Middle frontal gyrus (tissue), 1 donor: ENCODE measurements at regions not wholly inside any gene's neighbourhood (a gene's known extent, or its start where the extent isn't known, plus 50 kb on each side); places are given as distances from the start of the nearest gene placed in this dataset.
"Not testable (repeated sequence)": the region's sequence is repeated elsewhere in the genome, so short reads cannot be mapped to it uniquely, and the experiment has no call there.

Experiments used
- DNase-seq: peaks from one replicate; pipeline ENCODE4 v3.0.0-alpha.2; 2015; ENCODE audit warnings: low spot score; ENCODE audit errors: extremely low spot score

GRCh38 chr2:207356567-207356966 lies 173.2 kb upstream of the CREB1 start:
- no peak for DNase-seq

DNA sequence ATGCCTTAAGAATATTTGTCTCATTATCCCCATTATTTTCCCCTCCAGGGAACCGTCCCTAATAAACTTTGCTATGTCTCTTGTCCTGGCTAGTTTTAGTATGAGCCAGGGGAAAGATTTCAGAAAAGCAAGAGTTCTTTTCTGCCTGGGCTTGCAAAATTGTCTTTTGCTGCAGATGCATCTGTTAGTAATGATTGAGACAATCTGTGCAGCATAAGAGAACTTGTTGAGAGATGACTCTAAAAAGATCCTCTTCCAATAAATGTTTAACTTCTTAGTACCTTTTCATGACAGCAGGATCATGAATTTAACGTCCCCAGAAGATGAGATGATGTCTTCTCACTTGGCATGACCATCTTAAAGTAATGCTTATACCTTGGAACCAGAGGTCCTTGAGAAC lies 172.5 kb upstream of the CREB1 start:
- DNase-seq = no peak

GRCh38 chr2:207362716-207363115 lies 167.0 kb upstream of the CREB1 start:
- no peak for DNase-seq

- no peak for DNase-seq
Measured at GRCh38 chr2:207363761-207364290, 165.9 kb upstream of the CREB1 start.

- DNase-seq = no peak
Measured at GRCh38 chr2:207370646-207371045, 159.1 kb upstream of the CREB1 start.

- no peak for DNase-seq
Measured at GRCh38 chr2:207371877-207372276, 157.9 kb upstream of the CREB1 start.

DNA sequence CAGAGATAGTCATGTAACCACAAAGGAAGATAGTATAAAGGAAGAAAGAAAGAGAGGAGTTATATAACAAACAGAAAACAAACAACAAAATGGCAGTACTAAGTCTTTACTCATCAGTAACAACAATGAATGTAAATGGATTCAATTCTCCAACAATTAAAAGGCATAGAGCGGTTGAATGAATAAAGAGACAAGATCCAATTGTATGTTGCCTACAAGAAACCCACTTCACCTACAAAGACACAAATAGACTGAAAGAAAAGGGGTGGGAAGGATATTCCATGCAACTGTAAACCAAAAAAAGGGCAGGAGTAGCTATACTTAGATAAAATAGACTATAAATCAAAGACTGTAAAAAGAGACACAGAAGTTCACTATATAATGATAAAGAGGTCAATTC lies 157.3 kb upstream of the CREB1 start:
- DNase-seq = no peak

DNA sequence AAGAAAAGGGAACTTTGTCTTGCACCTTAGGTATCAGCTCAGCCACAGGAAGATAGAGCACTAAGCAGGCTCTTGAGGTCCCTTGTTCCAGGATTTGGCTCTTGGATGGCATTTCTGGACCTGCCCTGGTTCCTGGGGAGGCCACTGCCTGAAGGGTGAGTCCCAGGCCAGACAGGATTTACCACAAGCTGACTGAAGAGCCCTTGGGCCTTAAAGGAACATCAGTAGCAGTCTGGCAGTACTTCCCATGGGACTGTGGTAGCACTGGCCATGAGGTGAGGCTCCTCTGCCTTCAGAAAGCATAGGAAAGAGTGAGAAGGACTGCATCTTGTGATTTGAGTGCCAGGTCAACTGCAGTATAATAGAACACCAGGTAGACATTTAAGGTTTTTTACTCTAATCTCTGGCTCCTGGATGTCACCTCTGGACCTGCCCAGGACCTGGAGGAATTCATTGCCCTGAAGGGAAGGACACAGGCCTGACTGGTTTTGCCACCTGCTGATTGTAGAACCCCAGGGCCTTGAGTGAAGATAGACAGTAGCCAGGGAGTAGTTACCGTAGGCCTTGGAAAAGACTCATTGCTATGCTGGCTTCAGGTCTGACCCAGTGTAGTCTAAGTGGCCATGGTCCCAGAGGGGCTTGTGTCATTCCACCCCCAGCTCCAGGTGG lies 154.4 kb upstream of the CREB1 start:
- DNase-seq = no peak

- not testable (repeated sequence) for DNase-seq
Measured at GRCh38 chr2:207378620-207379019, 151.1 kb upstream of the CREB1 start.

GRCh38 chr2:207385076-207385475 lies 144.7 kb upstream of the CREB1 start:
- no peak for DNase-seq

DNA sequence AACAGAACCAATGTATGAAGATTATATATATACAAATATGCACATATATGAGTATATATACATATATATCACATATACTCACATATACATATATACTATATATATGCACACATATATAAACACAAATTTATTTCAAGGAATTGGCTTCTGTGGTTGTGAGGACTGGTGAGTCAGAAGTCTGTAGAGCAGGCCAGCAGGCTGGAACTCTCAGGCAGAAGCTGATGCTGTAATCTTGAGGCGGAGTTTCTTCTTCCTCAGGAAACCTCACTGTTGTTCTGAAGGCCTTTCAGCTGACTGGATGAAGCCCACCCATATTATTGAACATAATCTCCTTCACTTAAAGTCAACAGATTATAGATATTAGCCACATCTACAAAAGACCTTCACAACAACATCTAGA lies 143.9 kb upstream of the CREB1 start:
- no peak for DNase-seq

- no peak for DNase-seq
Measured at GRCh38 chr2:207387001-207387571, 142.7 kb upstream of the CREB1 start.

DNA sequence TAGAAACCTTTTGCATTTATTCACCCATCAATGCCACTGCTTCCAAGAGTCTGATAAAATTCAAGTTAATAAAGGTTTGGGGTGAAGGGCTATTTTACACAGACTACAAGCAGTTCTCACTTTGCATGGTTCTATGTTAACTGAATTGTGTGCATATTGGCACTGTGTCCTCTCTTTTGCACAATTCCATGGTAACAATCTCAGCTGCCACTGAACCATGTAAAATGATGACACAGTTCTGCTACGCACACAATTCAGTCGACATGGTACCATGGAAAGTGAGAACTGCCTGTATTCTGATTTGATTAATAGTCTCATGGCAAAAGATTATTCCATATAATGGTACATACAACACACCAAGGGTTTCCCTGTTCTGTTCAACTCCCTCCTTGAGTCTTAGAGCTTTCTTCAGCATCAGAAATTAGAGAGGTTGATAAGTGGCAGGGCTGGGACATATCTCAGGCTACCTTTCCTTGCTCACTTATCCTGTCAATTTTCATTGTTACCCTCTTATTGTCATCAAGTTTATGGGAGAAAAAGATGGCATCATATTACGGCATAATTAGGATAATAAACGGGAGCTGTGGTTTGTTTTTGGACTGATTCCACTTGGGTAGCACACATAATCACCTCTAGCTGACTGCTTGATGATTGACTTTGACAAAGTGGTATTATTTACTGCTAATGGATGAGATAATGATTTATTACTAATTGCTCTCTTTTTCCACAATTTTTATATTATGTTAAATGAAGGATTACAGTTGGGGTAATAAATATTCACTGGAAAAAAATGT lies 139.3 kb upstream of the CREB1 start:
- no peak for DNase-seq

DNA sequence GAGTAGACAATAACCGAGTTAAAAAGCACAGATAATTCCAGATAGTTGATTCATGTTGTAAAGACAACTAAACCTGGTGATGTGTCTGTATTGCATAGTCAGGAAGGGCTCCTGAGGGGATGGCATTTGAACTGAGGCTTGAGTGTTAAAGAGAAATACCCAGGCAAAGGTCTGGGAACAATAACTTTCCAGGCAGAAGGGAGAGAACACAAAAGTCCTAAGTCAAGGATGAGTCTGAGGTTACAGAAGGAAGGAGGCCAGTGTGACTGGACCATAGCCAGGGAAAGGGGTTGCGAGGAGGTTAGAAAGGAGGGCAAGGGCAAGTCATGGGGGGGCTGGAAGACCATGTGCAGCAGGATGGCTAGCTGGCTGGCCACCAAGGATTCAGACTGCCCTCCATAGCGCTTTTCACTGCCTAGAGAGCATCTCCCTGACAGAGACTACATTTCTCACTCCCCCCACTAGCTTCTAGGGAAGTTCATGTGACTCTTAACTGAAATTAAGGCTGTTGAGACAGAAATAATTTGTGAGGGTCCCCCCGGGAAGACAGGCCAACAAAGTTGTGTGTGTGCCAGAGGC lies 135.5 kb upstream of the CREB1 start:
- no peak for DNase-seq

DNA sequence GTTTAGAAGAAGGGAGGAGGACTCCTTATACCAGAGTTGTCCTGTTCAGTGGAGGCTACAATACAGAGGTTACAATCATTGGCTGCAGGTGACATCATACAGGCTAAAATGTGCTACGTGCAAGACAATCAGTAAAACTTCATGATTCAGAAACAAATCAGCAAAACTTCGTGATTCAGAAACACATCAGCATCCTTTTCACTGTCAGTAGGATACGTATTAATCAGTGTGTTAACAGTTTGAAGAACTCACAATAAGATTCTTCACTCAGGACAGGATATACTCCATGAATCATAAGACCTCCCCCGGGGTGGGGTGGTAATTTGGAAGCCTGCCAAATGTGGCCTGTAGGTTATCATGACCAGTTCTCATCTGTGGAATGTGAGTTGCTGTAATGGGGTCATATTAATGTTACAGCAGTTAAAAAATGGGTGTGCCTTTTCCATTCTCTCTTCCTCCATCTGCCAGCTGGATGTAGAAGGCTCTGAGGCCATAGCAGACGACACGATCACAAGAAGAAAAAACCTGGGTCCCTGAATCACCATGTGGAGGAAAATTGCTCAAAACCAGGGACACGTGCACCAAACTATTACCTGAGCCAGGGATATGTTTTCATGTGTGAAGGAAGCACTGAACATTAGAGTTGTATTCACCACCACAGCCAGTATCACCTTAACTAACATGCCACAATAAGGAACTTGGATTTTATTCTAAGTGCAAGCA lies 134.8 kb upstream of the CREB1 start:
- DNase-seq = no peak

DNA sequence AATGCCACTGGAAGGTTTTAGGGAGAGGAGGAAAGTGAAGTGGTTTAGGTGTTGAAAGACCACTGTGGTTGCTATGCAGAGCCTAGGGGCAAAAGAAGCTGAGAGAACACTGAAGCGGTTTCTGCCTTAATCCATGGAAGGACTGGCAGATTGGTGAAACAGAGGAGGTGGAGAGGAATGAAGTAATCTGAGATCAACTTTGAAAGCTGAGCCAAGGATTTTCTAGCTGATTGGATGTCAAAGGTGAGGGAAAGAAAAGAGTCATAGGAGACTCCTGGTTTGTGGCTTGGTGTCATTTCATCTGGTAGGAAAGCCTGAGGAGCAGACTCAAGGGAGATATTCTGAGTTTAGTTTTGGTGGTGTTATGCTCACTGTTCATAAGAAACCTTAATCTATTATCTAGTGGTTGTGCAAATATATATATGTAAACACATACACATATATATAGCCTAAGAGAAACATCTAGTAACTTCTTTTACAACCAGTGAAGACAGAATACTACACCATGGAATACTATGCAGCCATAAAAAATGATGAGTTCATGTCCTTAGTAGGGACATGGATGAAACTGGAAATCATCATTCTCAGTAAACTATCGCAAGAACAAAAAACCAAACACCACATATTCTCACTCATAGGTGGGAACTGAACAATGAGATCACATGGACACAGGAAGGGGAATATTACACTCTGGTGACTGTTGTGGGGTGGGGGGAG lies 134.1 kb upstream of the CREB1 start:
- DNase-seq = no peak

DNA sequence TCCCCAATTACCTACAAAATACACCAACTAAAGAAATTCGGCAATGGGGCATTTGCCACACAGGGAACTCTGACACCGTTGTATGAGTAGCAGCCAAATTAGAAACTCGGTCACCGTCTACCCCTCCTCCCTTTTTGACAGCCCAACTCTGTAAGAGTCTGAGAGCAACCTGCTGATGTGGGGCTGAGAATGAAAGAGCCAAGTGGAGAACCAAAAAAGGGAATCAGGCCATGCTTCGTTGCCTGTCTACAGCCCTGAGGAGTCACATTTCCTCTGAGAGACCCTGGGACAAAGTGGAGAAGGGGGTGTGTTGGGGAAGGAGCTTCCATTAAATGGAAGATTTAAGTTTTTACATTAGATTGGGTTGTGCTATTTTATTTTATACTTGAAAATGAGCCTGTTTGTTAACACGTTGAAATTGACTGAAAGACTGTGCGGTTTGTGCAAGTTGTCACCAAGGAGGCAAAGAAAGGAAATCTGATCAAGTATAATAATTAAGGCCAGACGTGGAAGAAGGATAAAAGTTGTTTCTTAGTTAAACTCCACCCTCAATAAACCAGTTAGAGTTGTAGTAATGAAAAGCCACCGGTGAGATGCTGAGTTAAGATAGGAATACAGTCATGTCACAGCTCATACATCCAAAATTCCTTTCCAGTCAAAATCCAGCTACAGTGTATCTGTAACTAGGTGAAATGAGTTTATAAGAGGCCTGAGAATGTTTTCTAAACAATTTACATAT lies 131.7 kb upstream of the CREB1 start:
- no peak for DNase-seq

GRCh38 chr2:207399301-207399700 lies 130.5 kb upstream of the CREB1 start:
- DNase-seq = no peak

GRCh38 chr2:207401338-207401737 lies 128.4 kb upstream of the CREB1 start:
- no peak for DNase-seq

DNA sequence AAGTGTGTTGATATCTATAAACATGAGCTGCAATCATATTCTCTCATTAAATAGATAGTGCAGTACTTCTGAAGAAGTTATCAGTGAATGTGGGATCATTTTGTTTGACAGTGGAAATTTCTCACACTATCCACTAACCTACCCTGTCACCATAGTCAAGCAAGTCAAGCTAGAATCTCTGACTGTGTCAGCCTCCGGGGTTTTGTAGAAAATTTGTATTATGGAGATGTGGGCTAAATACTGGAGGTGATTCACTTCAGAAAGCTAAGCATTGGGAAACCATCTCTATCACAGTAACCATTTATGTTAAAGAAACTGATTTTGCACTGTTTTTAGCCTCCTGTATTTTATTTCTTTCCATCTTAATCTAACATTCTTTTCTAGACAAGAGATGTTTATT lies 126.6 kb upstream of the CREB1 start:
- no peak for DNase-seq
